Erythroblast (primary cell): ENCODE measurements at regions not wholly inside any gene's neighbourhood (a gene's known extent, or its start where the extent isn't known, plus 50 kb on each side); places are given as distances from the start of the nearest gene placed in this dataset.

ENCODE experiments used
- GATA1 ChIP-seq: IDR thresholded peaks from 2 replicates; pipeline ENCODE4 v1.6.1; 2011; ENCODE audit warnings: low read depth, mild to moderate bottlenecking, control low read depth, low read length, moderate library complexity
- POLR2A ChIP-seq: IDR thresholded peaks from 2 replicates; pipeline ENCODE4 v1.6.1; 2011; ENCODE audit warnings: mild to moderate bottlenecking, low read length

DNA sequence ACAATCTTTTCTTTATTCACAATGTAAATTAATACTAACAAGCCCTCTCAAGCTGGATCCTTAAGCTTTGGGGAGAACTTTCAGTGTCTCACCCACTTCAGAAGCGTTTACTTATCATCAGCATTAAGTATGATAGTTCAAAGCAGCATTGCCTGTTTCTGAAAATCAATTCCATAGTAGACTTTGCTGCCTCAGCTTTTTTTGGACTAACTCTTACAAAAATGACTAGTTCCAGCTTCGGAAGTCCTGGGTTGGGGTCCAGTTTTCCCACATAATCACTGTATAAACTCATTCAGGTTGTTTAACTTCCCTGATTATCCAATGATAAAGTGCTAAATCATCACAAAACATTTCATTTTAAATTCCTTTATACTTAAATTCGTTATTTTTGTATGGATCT lies 114.4 kb downstream of the NR2F2 start:
- TF ChIP-seq POLR2A (no peak), GATA1 (no peak)
